HS-5 (cell line): ENCODE measurements at regions not wholly inside any gene's neighbourhood (a gene's known extent, or its start where the extent isn't known, plus 50 kb on each side); places are given as distances from the start of the nearest gene placed in this dataset.

Experiments
- DNase-seq: peaks from one replicate; pipeline ENCODE4 v3.0.0-alpha.2; 2012; ENCODE audit warnings: low read depth

GRCh38 chr1:96296991-96297390 is 424.6 kb upstream of the PTBP2 start:
- no peak for DNase-seq

- DNase-seq, result peak; percentile 79
Observed at GRCh38 chr1:96306809-96307560, 414.6 kb upstream of the PTBP2 start.

- no peak for DNase-seq
Observed at GRCh38 chr1:96308314-96308713, 413.3 kb upstream of the PTBP2 start.

- peak; percentile 68 for DNase-seq
Observed at GRCh38 chr1:96309783-96310182, 411.8 kb upstream of the PTBP2 start.

- DNase-seq, result no peak
Observed at GRCh38 chr1:96313216-96313615, 408.4 kb upstream of the PTBP2 start.

- DNase-seq, result no peak
Observed at GRCh38 chr1:96329121-96329520, 392.5 kb upstream of the PTBP2 start.

GRCh38 chr1:96331596-96331995 is 390.0 kb upstream of the PTBP2 start:
- no peak for DNase-seq

GRCh38 chr1:96333522-96334235 is 387.9 kb upstream of the PTBP2 start:
- DNase-seq, result no peak

- no peak for DNase-seq
Observed at GRCh38 chr1:96334236-96334557, 387.4 kb upstream of the PTBP2 start.

- no peak for DNase-seq
Observed at GRCh38 chr1:96338622-96339021, 383.0 kb upstream of the PTBP2 start.

- DNase-seq, result no peak
Observed at GRCh38 chr1:96340686-96341085, 380.9 kb upstream of the PTBP2 start.

GRCh38 chr1:96346719-96347118 is 374.9 kb upstream of the PTBP2 start:
- no peak for DNase-seq

GRCh38 chr1:96349896-96350295 is 371.7 kb upstream of the PTBP2 start:
- DNase-seq, result no peak

GRCh38 chr1:96352733-96353132 is 368.9 kb upstream of the PTBP2 start:
- no peak for DNase-seq

- no peak for DNase-seq
Observed at GRCh38 chr1:96355521-96355920, 366.1 kb upstream of the PTBP2 start.

GRCh38 chr1:96355961-96356360 is 365.6 kb upstream of the PTBP2 start:
- no peak for DNase-seq

- DNase-seq, result no peak
Observed at GRCh38 chr1:96357141-96357765, 364.3 kb upstream of the PTBP2 start.

GRCh38 chr1:96358057-96358456 is 363.5 kb upstream of the PTBP2 start:
- DNase-seq, result no peak

- DNase-seq, result no peak
Observed at GRCh38 chr1:96360036-96360795, 361.4 kb upstream of the PTBP2 start.

- no peak for DNase-seq
Observed at GRCh38 chr1:96361271-96361856, 360.2 kb upstream of the PTBP2 start.

GRCh38 chr1:96361961-96362360 is 359.6 kb upstream of the PTBP2 start:
- no peak for DNase-seq

GRCh38 chr1:96362623-96363022 is 359.0 kb upstream of the PTBP2 start:
- DNase-seq, result peak; percentile 97
